HepG2 (cell line): ENCODE measurements at regions not wholly inside any gene's neighbourhood (a gene's known extent, or its start where the extent isn't known, plus 50 kb on each side); places are given as distances from the start of the nearest gene placed in this dataset.
A peak's percentile ranks its signal among the peaks of the same experiment; 100 is the strongest.

Experiments used
- AFF4 ChIP-seq: sonication (generic); formaldehyde crosslinking; IDR thresholded peaks from 2 replicates; pipeline ENCODE4 v1.4.0; 2020; ENCODE audit warnings: missing genetic modification reagents
- ASH2L ChIP-seq: fragments of 300-600, 200-600 bp; sonication (generic); IDR thresholded peaks from 2 replicates; pipeline ENCODE4 v1.7.0; 2017; ENCODE audit warnings: low read depth, mild to moderate bottlenecking, moderate library complexity, mixed read lengths, low read length; ENCODE audit not compliant: insufficient read length
- BCL6 ChIP-seq: IDR thresholded peaks from 2 replicates; pipeline ENCODE4 v1.6.1; 2016; ENCODE audit warnings: missing genetic modification reagents, missing compliant biosample characterization
- CEBPB ChIP-seq: IDR thresholded peaks from 2 replicates; pipeline ENCODE4 v1.6.1; 2011; ENCODE audit warnings: low read depth, low read length, improper control_type of control experiment, borderline replicate concordance
- CENPX ChIP-seq: sonication (generic); formaldehyde crosslinking; IDR thresholded peaks from 2 replicates; pipeline ENCODE4 v1.9.0; 2021; ENCODE audit warnings: mild to moderate bottlenecking, missing genetic modification reagents, moderate library complexity
- EZH2 ChIP-seq: conservative IDR thresholded peaks from 2 replicates; pipeline ENCODE4 v1.6.1; 2012; ENCODE audit warnings: mild to moderate bottlenecking, low read depth, low read length, moderate library complexity
- KDM5B ChIP-seq: sonication (generic); formaldehyde crosslinking; IDR thresholded peaks from 2 replicates; pipeline ENCODE4 v1.4.0; 2020; ENCODE audit warnings: missing genetic modification reagents, mild to moderate bottlenecking, borderline replicate concordance
- MAFG ChIP-seq: sonication (generic); formaldehyde crosslinking; IDR thresholded peaks from 2 replicates; pipeline ENCODE4 v1.5.1; 2020; ENCODE audit warnings: mild to moderate bottlenecking, missing genetic modification reagents
- PHF5A ChIP-seq: IDR thresholded peaks from one replicate; pipeline ENCODE4 v1.6.1; 2018; ENCODE audit warnings: low read depth, missing genetic modification reagents; ENCODE audit not compliant: unreplicated experiment
- SMAD3 ChIP-seq: sonication (generic); formaldehyde crosslinking; IDR thresholded peaks from 2 replicates; pipeline ENCODE4 v1.4.0; 2020; ENCODE audit warnings: missing genetic modification reagents
- SMARCC2 ChIP-seq: fragments of 450-650 bp; IDR thresholded peaks from 2 replicates; pipeline ENCODE4 v1.6.1; 2017; ENCODE audit warnings: antibody characterized with exemption, mild to moderate bottlenecking
- SNAI1 ChIP-seq: sonication (generic); formaldehyde crosslinking; IDR thresholded peaks from 2 replicates; pipeline ENCODE4 v1.5.0; 2020; ENCODE audit warnings: mild to moderate bottlenecking, missing genetic modification reagents, borderline replicate concordance
- STAT5B ChIP-seq: sonication (generic); formaldehyde crosslinking; IDR thresholded peaks from 2 replicates; pipeline ENCODE4 v1.4.0; 2020; ENCODE audit warnings: missing genetic modification reagents
- ZNF143 ChIP-seq: sonication (generic); formaldehyde crosslinking; IDR thresholded peaks from 2 replicates; pipeline ENCODE4 v1.4.0; 2020; ENCODE audit warnings: missing genetic modification reagents
- ZNF331 ChIP-seq: sonication (generic); formaldehyde crosslinking; IDR thresholded peaks from 2 replicates; pipeline ENCODE4 v1.4.0; 2020; ENCODE audit warnings: missing genetic modification reagents
- ZNF510 ChIP-seq: sonication (generic); formaldehyde crosslinking; IDR thresholded peaks from 2 replicates; pipeline ENCODE4 v1.4.0; 2020; ENCODE audit warnings: low read depth, mild to moderate bottlenecking, missing genetic modification reagents
- ZSCAN22 ChIP-seq: sonication (generic); formaldehyde crosslinking; IDR thresholded peaks from 2 replicates; pipeline ENCODE4 v1.4.0; 2020; ENCODE audit warnings: mild to moderate bottlenecking, missing genetic modification reagents
- ZSCAN30 ChIP-seq: sonication (generic); formaldehyde crosslinking; IDR thresholded peaks from 2 replicates; pipeline ENCODE4 v1.5.0; 2020; ENCODE audit warnings: mild to moderate bottlenecking, missing genetic modification reagents
- TF ChIP-seq, protein P1 (sequence below): sonication (generic); formaldehyde crosslinking; conservative IDR thresholded peaks from 2 replicates; pipeline ENCODE4 v1.8.0; 2022; ENCODE audit warnings: missing genetic modification reagents
- TF ChIP-seq, protein P2 (sequence below): sonication (generic); formaldehyde crosslinking; IDR thresholded peaks from 2 replicates; pipeline ENCODE4 v1.5.1; 2020; ENCODE audit warnings: mild to moderate bottlenecking, missing genetic modification reagents

- TF ChIP-seq SNAI1 (CRISPR knock-in tag) = no peak
- TF ChIP-seq ZNF331 (CRISPR knock-in tag) = peak; percentile 38; the same call in 1 of the 2 replicates
- no peak for TF ChIP-seq AFF4 (CRISPR knock-in tag)
- TF ChIP-seq, protein P1, sequence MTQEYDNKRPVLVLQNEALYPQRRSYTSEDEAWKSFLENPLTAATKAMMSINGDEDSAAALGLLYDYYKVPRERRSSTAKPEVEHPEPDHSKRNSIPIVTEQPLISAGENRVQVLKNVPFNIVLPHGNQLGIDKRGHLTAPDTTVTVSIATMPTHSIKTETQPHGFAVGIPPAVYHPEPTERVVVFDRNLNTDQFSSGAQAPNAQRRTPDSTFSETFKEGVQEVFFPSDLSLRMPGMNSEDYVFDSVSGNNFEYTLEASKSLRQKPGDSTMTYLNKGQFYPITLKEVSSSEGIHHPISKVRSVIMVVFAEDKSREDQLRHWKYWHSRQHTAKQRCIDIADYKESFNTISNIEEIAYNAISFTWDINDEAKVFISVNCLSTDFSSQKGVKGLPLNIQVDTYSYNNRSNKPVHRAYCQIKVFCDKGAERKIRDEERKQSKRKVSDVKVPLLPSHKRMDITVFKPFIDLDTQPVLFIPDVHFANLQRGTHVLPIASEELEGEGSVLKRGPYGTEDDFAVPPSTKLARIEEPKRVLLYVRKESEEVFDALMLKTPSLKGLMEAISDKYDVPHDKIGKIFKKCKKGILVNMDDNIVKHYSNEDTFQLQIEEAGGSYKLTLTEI (CRISPR knock-in tag) = no peak
- TF ChIP-seq CENPX = no peak
- TF ChIP-seq, protein P2, sequence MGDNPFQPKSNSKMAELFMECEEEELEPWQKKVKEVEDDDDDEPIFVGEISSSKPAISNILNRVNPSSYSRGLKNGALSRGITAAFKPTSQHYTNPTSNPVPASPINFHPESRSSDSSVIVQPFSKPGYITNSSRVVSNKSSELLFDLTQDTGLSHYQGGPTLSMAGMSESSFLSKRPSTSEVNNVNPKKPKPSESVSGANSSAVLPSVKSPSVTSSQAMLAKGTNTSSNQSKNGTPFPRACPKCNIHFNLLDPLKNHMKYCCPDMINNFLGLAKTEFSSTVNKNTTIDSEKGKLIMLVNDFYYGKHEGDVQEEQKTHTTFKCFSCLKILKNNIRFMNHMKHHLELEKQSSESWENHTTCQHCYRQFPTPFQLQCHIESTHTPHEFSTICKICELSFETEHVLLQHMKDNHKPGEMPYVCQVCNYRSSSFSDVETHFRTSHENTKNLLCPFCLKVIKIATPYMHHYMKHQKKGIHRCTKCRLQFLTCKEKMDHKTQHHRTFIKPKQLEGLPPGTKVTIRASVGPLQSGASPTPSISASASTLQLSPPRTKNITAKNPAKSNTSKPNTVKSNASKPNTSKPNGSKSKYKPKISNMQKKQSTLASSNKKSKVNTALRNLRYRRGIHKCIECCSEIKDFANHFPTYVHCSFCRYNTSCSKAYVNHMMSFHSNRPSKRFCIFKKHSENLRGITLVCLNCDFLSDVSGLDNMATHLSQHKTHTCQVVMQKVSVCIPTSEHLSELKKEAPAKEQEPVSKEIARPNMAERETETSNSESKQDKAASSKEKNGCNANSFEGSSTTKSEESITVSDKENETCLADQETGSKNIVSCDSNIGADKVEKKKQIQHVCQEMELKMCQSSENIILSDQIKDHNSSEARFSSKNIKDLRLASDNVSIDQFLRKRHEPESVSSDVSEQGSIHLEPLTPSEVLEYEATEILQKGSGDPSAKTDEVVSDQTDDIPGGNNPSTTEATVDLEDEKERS (CRISPR knock-in tag) = 0 out of 2 replicates have a peak, but pooled peaks have one; percentile 30
- TF ChIP-seq BCL6 (CRISPR knock-in tag) = peak; percentile 27; the same call in 1 of the 2 replicates
- TF ChIP-seq ZNF510 (CRISPR knock-in tag) = no peak
- TF ChIP-seq SMAD3 (CRISPR knock-in tag) = no peak
- TF ChIP-seq MAFG = no peak
- no peak for TF ChIP-seq PHF5A (CRISPR knock-in tag)
- TF ChIP-seq KDM5B (CRISPR knock-in tag) = no peak
- TF ChIP-seq ASH2L = peak; percentile 40
- no peak for TF ChIP-seq EZH2
- no peak for TF ChIP-seq ZSCAN30
- no peak for TF ChIP-seq ZSCAN22 (CRISPR knock-in tag)
- TF ChIP-seq CEBPB = peak; percentile 86
- TF ChIP-seq SMARCC2 = 0 out of 2 replicates have a peak, but pooled peaks have one; percentile 36
- no peak for TF ChIP-seq ZNF143
- no peak for TF ChIP-seq STAT5B (CRISPR knock-in tag)
Measured at GRCh38 chr10:91705948-91706670, 73.2 kb upstream of the PPP1R3C start (continued).
